ENCODE measurements at regions not wholly inside any gene's neighbourhood (a gene's known extent, or its start where the extent isn't known, plus 50 kb on each side); places are given as distances from the start of the nearest gene placed in this dataset.

DNA sequence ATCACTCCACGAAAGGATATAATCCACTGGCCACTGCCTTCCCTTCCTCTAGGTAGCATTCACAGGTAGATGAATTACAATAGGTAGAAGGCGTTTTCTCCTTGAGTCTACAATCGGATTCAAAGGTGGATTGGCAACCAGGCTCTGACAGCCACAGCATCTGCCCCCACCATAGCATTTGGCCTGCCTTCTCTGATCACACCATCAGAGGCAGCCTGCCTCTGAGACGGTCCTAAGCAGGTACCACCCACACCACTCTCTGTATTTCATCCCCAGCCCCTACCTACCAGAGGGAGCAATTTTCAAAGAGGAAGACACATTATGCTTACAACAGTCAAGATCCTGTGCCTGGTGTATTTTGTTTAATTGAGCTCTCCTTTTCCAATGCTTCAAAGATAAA is 210.5 kb upstream of the SPTLC3 start:
- Histone ChIP-seq H3K27ac (ENCODE audit: low read depth, low read length) (no peak overlapping the region), H3K4me1 (ENCODE audit: insufficient read depth, low read length) (no peaks in the 10 kb centered on the region), H3K4me3 (ENCODE audit: low read depth in 1 of 2, low read length in 2 of 2) (no peak overlapping the region), H3K9ac (ENCODE audit: low read length) (no peak overlapping the region), H3K36me3 (ENCODE audit: insufficient read depth, low read length) (no peaks in the 10 kb centered on the region), H3K27me3 (ENCODE audit: control insufficient read depth in 1 of 2, insufficient read depth in 2 of 2, low read length in 2 of 2) (no peaks in the 10 kb centered on the region), H3K9me3 (ENCODE audit: low read length) (no peaks in the 10 kb centered on the region)

DNA sequence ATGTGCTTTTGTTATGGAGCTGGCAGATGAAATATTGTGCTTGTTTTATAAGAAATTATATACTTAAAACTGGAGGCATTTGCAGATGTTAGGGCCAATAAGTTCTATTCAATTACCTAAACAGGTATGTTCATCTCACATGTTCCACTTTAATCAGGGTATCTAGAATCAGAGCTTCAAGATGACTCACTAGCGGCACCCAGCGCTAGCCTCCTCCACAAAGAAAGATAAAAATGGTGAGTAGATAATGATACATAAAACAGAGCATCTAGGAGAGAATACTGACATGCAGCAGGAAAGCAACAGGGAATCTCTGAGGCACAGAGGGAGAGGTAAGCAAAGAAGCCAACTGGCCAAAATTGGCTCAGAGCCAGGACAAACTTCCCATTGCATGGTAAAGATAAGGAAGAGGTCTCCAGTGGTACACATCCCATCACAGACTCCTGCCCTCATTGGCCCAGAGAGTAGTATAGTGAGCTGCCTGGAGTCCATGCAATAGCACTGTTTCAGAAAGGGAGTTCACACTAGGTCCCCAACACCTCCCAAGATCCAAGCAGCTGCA is 200.7 kb upstream of the SPTLC3 start:
- Histone ChIP-seq H3K27me3 (ENCODE audit: control insufficient read depth in 1 of 2, insufficient read depth in 2 of 2, low read length in 2 of 2) (no peaks in the 10 kb centered on the region), H3K9me3 (ENCODE audit: low read length) (no peaks in the 10 kb centered on the region), H3K4me1 (ENCODE audit: insufficient read depth, low read length) (no peaks in the 10 kb centered on the region), H3K27ac (ENCODE audit: low read depth, low read length) (no peak overlapping the region), H3K4me3 (ENCODE audit: low read depth in 1 of 2, low read length in 2 of 2) (no peak overlapping the region), H3K36me3 (ENCODE audit: insufficient read depth, low read length) (no peaks in the 10 kb centered on the region), H3K9ac (ENCODE audit: low read length) (no peak overlapping the region)

DNA sequence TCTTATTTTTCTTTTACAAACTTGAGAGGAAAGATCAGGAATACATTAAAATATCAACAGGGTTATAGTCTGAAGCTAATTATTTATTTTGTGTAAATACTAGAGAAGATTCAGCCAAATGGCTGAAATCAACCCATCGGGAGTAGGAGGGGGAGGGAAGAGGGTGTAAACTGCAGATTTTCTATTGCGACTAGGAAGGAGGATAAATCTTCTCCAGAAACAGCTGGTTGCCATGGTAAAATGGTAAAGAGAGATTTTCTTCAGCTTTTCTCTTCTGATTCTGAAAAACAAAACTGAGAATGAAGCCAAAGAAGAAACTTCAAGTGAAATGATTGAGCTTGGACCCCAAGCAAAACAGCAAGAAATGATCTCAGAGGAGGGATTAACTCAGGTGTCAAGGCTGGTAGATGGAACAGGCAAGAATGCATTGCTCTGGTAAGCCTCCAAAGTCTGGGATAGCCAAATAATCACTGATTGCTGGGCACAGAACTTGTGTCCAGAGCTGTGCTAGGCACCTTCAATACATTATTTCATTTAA is 193.5 kb upstream of the SPTLC3 start:
- Histone ChIP-seq H3K36me3 (ENCODE audit: insufficient read depth, low read length) (no peaks in the 10 kb centered on the region), H3K4me3 (ENCODE audit: low read depth in 1 of 2, low read length in 2 of 2) (no peak overlapping the region), H3K27ac (ENCODE audit: low read depth, low read length) (no peak overlapping the region), H3K9me3 (ENCODE audit: low read length) (no peaks in the 10 kb centered on the region), H3K9ac (ENCODE audit: low read length) (no peak overlapping the region), H3K27me3 (ENCODE audit: control insufficient read depth in 1 of 2, insufficient read depth in 2 of 2, low read length in 2 of 2) (no peaks in the 10 kb centered on the region), H3K4me1 (ENCODE audit: insufficient read depth, low read length) (no peaks in the 10 kb centered on the region)

DNA sequence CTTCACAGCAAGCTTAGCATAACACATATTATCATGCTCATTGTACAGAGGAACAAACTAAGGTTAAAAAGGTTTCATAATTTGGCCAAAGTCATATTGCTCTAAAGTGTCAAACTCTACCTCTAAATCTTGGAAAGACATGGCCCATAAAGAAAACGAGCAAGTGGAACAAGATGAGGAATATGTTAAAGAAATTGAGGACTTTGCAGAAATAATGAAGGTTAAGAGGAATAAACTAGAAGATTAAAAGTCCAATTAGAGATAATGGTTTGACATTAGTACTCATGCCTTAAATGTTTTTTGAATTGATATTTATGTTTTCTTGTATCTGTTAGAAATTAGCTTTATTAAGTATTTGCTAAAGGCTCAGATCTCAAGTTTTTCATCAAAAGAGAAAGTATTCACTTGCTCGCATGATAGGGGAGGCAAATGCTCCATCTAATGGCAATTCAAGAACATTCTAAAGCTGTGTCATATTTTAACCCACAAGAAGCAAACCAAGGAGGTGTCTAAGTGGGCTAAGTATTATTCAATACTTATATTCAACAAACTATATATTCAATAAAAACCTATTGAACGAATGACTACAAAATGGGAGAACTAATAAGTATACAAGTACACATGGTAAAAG is 192.9 kb upstream of the SPTLC3 start:
- Histone ChIP-seq H3K4me3 (ENCODE audit: low read depth in 1 of 2, low read length in 2 of 2) (no peak overlapping the region), H3K4me1 (ENCODE audit: insufficient read depth, low read length) (no peaks in the 10 kb centered on the region)

DNA sequence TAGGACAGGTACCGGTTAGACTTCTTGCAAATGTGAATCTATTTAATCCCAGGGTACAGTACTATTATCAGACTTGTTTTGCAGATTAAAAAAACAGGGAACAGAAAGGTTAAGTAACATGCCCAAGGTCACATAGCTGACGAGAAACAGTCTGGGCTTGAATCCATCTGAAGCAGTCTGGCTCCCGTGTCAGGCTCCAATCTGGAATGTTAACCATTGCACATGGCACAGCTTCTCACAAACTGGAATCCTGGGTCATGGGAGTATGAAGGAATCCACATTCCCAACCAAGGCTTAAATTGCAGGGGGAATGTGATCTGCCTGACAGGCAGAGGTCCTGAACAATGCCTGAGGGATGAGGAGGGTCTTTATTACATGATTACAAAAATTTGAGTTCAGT is 187.5 kb upstream of the SPTLC3 start:
- Histone ChIP-seq H3K4me3 (ENCODE audit: low read depth in 1 of 2, low read length in 2 of 2) (no peak overlapping the region), H3K27ac (ENCODE audit: low read depth, low read length) (no peak overlapping the region), H3K36me3 (ENCODE audit: insufficient read depth, low read length) (no peaks in the 10 kb centered on the region), H3K9me3 (ENCODE audit: low read length) (no peaks in the 10 kb centered on the region), H3K4me1 (ENCODE audit: insufficient read depth, low read length) (peaks cover 9% of the 10 kb centered on the region), H3K27me3 (ENCODE audit: control insufficient read depth in 1 of 2, insufficient read depth in 2 of 2, low read length in 2 of 2) (no peaks in the 10 kb centered on the region), H3K9ac (ENCODE audit: low read length) (no peak overlapping the region)

More for the DNA sequence above, 192.9 kb upstream of the SPTLC3 start:
- Histone ChIP-seq H3K36me3 (ENCODE audit: insufficient read depth, low read length) (no peaks in the 10 kb centered on the region), H3K9me3 (ENCODE audit: low read length) (no peaks in the 10 kb centered on the region), H3K9ac (ENCODE audit: low read length) (no peak overlapping the region), H3K27me3 (ENCODE audit: control insufficient read depth in 1 of 2, insufficient read depth in 2 of 2, low read length in 2 of 2) (no peaks in the 10 kb centered on the region), H3K27ac (ENCODE audit: low read depth, low read length) (no peak overlapping the region)

DNA sequence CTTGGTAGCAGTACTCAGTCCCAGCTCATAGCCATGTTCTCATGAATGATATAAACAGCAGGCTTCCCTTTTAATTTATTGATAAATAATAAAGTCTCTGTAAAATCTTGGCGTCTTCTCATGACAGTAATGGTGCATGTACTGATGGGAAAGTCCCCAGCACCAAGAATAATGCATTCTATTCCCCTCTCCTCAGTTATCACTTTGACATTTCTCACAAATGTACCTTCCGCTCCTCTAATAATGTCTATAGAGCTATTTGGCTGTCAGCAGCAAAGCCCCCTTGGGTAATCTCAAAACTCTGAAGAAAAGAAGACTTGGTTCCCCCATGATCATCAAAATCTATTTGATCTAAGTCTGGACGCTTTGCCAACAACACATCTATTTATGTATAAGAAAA is 185.0 kb upstream of the SPTLC3 start:
- Histone ChIP-seq H3K27ac (ENCODE audit: low read depth, low read length) (no peak overlapping the region), H3K4me3 (ENCODE audit: low read depth in 1 of 2, low read length in 2 of 2) (no peak overlapping the region), H3K9ac (ENCODE audit: low read length) (no peak overlapping the region), H3K36me3 (ENCODE audit: insufficient read depth, low read length) (no peaks in the 10 kb centered on the region), H3K27me3 (ENCODE audit: control insufficient read depth in 1 of 2, insufficient read depth in 2 of 2, low read length in 2 of 2) (no peaks in the 10 kb centered on the region), H3K4me1 (ENCODE audit: insufficient read depth, low read length) (peaks cover 9% of the 10 kb centered on the region), H3K9me3 (ENCODE audit: low read length) (no peaks in the 10 kb centered on the region)

DNA sequence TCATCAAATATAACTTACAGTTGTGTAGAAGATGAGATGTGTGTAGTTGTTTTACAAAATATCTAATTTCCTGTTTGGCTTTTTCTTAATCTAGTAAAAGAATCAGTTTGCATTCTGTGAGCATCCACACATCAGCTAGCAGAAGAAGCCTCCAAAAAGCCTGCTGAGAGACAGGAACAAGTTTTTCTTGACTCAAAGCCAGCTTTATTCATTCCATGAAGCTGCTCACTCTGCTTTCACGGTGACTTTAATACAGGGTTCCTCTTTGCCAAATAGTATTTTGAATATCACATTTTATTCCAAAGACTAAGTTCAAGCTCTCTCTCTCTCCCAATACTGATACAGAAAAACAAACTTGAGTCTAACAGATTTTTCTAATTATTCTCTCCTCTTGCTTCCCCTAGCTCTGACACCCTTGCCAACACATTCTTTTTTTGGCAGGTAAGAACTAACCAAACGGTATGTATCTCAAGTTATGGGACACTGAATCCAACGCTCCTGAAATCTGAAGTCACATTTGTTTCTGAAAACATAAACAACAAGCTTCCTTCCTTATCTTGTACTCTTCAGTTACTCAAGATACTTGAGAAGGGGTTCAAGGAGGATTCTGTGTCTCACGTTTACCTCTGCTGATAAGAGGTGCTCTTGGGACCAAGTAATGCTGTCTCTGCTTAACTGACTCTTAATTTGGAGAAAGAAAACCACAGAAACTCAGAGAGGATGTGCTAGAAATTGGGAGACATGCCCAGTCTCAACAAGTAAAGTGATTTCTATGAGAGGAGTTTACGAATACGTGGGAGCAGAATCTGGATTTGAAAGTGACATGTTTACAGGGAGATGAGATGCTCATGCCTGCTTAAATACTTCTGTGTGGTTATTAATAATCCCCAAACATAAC is 184.2 kb upstream of the SPTLC3 start:
- Histone ChIP-seq H3K9ac (ENCODE audit: low read length) (no peak overlapping the region), H3K4me1 (ENCODE audit: insufficient read depth, low read length) (peaks cover 9% of the 10 kb centered on the region), H3K36me3 (ENCODE audit: insufficient read depth, low read length) (no peaks in the 10 kb centered on the region), H3K27ac (ENCODE audit: low read depth, low read length) (no peak overlapping the region), H3K9me3 (ENCODE audit: low read length) (no peaks in the 10 kb centered on the region), H3K4me3 (ENCODE audit: low read depth in 1 of 2, low read length in 2 of 2) (no peak overlapping the region), H3K27me3 (ENCODE audit: control insufficient read depth in 1 of 2, insufficient read depth in 2 of 2, low read length in 2 of 2) (no peaks in the 10 kb centered on the region)

DNA sequence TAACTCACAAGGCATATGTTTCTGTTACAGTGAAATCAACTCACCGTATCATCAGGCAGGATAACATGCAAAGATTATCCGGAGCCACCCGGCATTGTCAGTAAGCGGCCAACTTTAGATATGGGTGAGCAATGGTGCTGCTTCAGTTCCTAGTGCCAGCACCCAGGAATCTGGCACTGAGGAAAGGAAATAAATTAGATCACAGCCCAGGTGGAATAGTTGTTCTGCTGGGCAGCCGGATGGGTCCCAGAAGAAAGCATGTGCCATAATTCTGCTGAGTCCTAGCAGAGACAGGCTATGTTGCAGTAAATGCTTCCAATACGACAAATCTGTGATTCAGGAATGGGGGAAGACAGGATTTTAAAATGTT is 183.6 kb upstream of the SPTLC3 start:
- H3K36me3 ChIP-seq (ENCODE audit: insufficient read depth, low read length): no peaks in the 10 kb centered on the region
- H3K27ac ChIP-seq (ENCODE audit: low read depth, low read length): no peak overlapping the region
- H3K4me3 ChIP-seq (ENCODE audit: low read depth in 1 of 2, low read length in 2 of 2): no peak overlapping the region
- no peaks in the 10 kb centered on the region for H3K9me3 ChIP-seq (ENCODE audit: low read length)
- H3K27me3 ChIP-seq (ENCODE audit: control insufficient read depth in 1 of 2, insufficient read depth in 2 of 2, low read length in 2 of 2): no peaks in the 10 kb centered on the region
- no peak overlapping the region for H3K9ac ChIP-seq (ENCODE audit: low read length)
- peaks cover 9% of the 10 kb centered on the region for H3K4me1 ChIP-seq (ENCODE audit: insufficient read depth, low read length)

DNA sequence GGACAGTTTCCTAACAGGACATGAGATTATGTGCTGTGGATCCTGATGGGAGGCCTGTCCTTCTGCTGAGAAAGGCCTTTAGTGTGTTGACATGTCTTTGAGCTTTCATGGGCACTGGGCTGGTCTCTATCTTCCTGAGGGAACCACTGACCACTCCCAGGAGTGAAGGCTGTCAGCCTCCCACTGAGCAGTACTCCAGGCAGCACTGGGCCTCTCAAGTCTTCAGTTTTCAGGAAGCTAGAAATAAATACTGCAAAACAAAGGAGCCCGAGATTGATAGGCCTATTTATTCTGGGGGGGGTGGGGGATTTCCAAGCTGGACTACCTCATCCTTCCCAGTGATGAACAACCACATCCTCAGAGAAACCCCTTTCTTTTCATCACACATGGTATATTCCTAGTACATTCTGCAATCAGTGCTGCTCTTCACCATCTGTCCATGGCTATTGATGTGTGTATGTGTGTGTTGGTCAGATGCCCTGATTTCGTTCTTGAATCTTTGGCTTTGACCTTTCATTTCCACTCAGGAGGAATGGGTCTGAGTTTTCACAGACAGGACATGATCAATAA is 180.9 kb upstream of the SPTLC3 start:
- Histone ChIP-seq H3K9me3 (ENCODE audit: low read length) (no peaks in the 10 kb centered on the region), H3K4me1 (ENCODE audit: insufficient read depth, low read length) (peaks cover 9% of the 10 kb centered on the region), H3K9ac (ENCODE audit: low read length) (no peak overlapping the region), H3K27me3 (ENCODE audit: control insufficient read depth in 1 of 2, insufficient read depth in 2 of 2, low read length in 2 of 2) (no peaks in the 10 kb centered on the region), H3K4me3 (ENCODE audit: low read depth in 1 of 2, low read length in 2 of 2) (no peak overlapping the region), H3K36me3 (ENCODE audit: insufficient read depth, low read length) (no peaks in the 10 kb centered on the region), H3K27ac (ENCODE audit: low read depth, low read length) (no peak overlapping the region)

DNA sequence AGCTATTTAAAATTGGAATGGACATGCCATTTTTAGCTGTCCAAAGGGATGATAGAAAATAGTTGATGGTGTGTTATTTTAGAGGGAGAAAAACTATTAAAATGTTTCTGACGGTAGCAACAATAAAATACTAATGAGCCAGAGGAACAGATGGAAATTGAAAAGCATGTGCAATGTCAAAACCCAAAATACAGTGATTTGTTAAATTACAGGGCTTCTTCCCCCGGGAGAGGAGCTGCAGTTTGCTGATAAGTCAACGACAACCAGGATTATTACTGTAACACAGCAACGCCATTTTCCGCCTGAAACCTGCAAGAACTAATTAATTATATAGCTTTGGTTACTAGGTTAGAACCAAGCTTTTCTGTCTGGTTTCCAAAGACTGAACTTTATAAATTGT is 179.6 kb upstream of the SPTLC3 start:
- Histone ChIP-seq H3K36me3 (ENCODE audit: insufficient read depth, low read length) (no peaks in the 10 kb centered on the region), H3K9ac (ENCODE audit: low read length) (no peak overlapping the region), H3K4me3 (ENCODE audit: low read depth in 1 of 2, low read length in 2 of 2) (no peak overlapping the region), H3K9me3 (ENCODE audit: low read length) (no peaks in the 10 kb centered on the region), H3K4me1 (ENCODE audit: insufficient read depth, low read length) (peaks cover 9% of the 10 kb centered on the region), H3K27ac (ENCODE audit: low read depth, low read length) (no peak overlapping the region), H3K27me3 (ENCODE audit: control insufficient read depth in 1 of 2, insufficient read depth in 2 of 2, low read length in 2 of 2) (no peaks in the 10 kb centered on the region)

DNA sequence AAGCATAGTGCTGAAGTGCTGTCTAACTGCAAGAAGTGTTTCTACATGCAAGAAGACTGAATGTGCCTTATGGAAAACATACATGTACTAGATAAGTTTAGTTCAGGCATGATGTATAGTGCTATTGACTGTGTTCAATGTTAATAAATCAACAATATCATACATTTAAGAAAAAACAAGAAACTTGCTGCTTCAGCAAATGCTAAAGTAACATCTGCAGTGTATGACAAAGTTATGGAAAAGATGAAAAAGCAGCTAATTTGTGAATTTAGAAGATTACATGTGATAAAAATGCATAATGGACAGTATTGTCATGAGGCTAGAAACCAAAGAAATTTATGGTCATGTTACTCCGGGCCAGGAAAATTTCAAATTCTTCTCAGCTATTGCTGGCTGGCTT is 174.9 kb upstream of the SPTLC3 start:
- Histone ChIP-seq H3K4me1 (ENCODE audit: insufficient read depth, low read length) (no peaks in the 10 kb centered on the region), H3K4me3 (ENCODE audit: low read depth in 1 of 2, low read length in 2 of 2) (no peak overlapping the region), H3K36me3 (ENCODE audit: insufficient read depth, low read length) (no peaks in the 10 kb centered on the region), H3K27ac (ENCODE audit: low read depth, low read length) (no peak overlapping the region), H3K27me3 (ENCODE audit: control insufficient read depth in 1 of 2, insufficient read depth in 2 of 2, low read length in 2 of 2) (no peaks in the 10 kb centered on the region), H3K9me3 (ENCODE audit: low read length) (no peaks in the 10 kb centered on the region), H3K9ac (ENCODE audit: low read length) (no peak overlapping the region)

Data from muscle layer of colon (tissue), 2 donors.